ENCODE measurements at regions not wholly inside any gene's neighbourhood (a gene's known extent, or its start where the extent isn't known, plus 50 kb on each side); places are given as distances from the start of the nearest gene placed in this dataset.

DNA sequence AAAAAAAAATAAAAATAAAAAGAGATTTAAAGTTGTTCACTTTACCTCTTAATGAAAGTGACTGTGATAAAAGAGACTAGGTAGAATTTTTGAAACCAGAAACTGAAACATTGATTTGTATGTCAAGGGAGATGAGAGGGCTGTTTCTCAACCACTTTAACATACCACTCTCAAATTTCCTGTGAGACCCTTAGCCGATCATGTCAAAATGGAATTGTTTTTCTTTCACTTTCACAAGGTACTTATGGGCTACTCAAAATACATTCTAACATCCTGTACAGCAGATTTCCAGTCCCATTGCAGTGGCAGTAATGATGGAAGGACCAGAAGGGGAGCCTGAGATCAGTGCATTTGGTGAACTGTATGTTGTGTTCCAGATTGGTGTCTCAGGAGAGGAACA, 261.2 kb downstream of the PPP1R3A start:
- TF ChIP-seq, protein P1, sequence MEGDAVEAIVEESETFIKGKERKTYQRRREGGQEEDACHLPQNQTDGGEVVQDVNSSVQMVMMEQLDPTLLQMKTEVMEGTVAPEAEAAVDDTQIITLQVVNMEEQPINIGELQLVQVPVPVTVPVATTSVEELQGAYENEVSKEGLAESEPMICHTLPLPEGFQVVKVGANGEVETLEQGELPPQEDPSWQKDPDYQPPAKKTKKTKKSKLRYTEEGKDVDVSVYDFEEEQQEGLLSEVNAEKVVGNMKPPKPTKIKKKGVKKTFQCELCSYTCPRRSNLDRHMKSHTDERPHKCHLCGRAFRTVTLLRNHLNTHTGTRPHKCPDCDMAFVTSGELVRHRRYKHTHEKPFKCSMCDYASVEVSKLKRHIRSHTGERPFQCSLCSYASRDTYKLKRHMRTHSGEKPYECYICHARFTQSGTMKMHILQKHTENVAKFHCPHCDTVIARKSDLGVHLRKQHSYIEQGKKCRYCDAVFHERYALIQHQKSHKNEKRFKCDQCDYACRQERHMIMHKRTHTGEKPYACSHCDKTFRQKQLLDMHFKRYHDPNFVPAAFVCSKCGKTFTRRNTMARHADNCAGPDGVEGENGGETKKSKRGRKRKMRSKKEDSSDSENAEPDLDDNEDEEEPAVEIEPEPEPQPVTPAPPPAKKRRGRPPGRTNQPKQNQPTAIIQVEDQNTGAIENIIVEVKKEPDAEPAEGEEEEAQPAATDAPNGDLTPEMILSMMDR (IDR thresholded peaks at IDR 0.05): no peak
- no peak for TF ChIP-seq POLR2A (IDR thresholded peaks at IDR 0.05)
- TF ChIP-seq POLR2AphosphoS5 (IDR thresholded peaks at IDR 0.05): no peak
- no peak for TF ChIP-seq EP300 (IDR thresholded peaks at IDR 0.05; ENCODE audit: low read depth)

Measured in transverse colon (tissue), 4 donors.